NCI-H2029 treated with DMSO at 0.1 percent for 48 hours (cell line): ENCODE measurements at regions not wholly inside any gene's neighbourhood (a gene's known extent, or its start where the extent isn't known, plus 50 kb on each side); places are given as distances from the start of the nearest gene placed in this dataset.

Source experiments
- DNase-seq: peaks from one replicate; lab custom pipeline; 2025; lab: John Stamatoyannopoulos, UW

- no peak for DNase-seq
These were observed 190.6 kb downstream of the MID1IP1 start for GRCh38 chrX:38991656-38992440.

- no peak for DNase-seq
These were observed 191.3 kb downstream of the MID1IP1 start for GRCh38 chrX:38992441-38993096.

GRCh38 chrX:38993500-38993899 is 192.2 kb downstream of the MID1IP1 start:
- no peak for DNase-seq

GRCh38 chrX:38999099-38999498 is 197.8 kb downstream of the MID1IP1 start:
- DNase-seq, result no peak

- no peak for DNase-seq
These were observed 198.9 kb downstream of the MID1IP1 start for GRCh38 chrX:38999967-39000745.

- DNase-seq, result peak; percentile 2
These were observed 199.5 kb downstream of the MID1IP1 start for GRCh38 chrX:39000802-39001201.

- no peak for DNase-seq
These were observed 201.2 kb downstream of the MID1IP1 start for GRCh38 chrX:39002466-39002865.

GRCh38 chrX:39008549-39008948 is 207.3 kb downstream of the MID1IP1 start:
- no peak for DNase-seq

- no peak for DNase-seq
These were observed 210.4 kb downstream of the MID1IP1 start for GRCh38 chrX:39011454-39012221.

GRCh38 chrX:39012621-39013111 is 211.4 kb downstream of the MID1IP1 start:
- DNase-seq, result no peak

- no peak for DNase-seq
These were observed 215.3 kb downstream of the MID1IP1 start for GRCh38 chrX:39016556-39016955.

- DNase-seq, result no peak
These were observed 215.8 kb downstream of the MID1IP1 start for GRCh38 chrX:39017077-39017476.

- DNase-seq, result no peak
These were observed 216.5 kb downstream of the MID1IP1 start for GRCh38 chrX:39017716-39018115.

- no peak for DNase-seq
These were observed 217.3 kb downstream of the MID1IP1 start for GRCh38 chrX:39018541-39018940.

GRCh38 chrX:39019056-39019455 is 217.8 kb downstream of the MID1IP1 start:
- DNase-seq, result no peak

- DNase-seq, result no peak
These were observed 218.9 kb downstream of the MID1IP1 start for GRCh38 chrX:39020051-39020669.

GRCh38 chrX:39022106-39022505 is 220.8 kb downstream of the MID1IP1 start:
- no peak for DNase-seq

GRCh38 chrX:39029221-39029620 is 228.0 kb downstream of the MID1IP1 start:
- no peak for DNase-seq

GRCh38 chrX:39030636-39031035 is 229.4 kb downstream of the MID1IP1 start:
- no peak for DNase-seq

GRCh38 chrX:39039890-39040289 is 238.6 kb downstream of the MID1IP1 start:
- DNase-seq, result no peak

- DNase-seq, result no peak
These were observed 242.7 kb downstream of the MID1IP1 start for GRCh38 chrX:39043838-39044550.
